ENCODE measurements at regions not wholly inside any gene's neighbourhood (a gene's known extent, or its start where the extent isn't known, plus 50 kb on each side); places are given as distances from the start of the nearest gene placed in this dataset.

DNA sequence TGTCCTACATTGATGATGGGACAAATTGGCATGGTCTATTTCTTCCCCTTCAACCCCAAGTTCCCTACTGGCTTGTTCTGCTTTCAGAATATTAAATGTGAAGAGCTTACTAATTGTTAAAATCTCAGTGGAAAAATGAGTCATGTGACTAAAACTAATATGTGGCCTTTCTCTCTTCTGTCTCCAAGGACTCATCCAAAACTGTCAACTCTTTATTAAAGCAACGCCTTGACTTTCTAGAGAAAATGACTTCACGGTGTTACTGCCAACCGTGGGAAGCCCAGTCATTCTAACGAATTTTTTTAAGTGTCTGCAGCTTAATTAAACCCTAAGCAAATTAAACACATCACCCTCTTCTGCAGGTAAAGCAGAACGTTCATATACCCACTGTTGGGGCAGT lies 431.6 kb downstream of the DTWD2 start:
- no peak for TF ChIP-seq CTCF (IDR thresholded peaks at IDR 0.05)
- no peak for TF ChIP-seq EP300 (IDR thresholded peaks at IDR 0.05)
- TF ChIP-seq POLR2A (IDR thresholded peaks at IDR 0.05): no peak
- TF ChIP-seq POLR2AphosphoS5 (IDR thresholded peaks at IDR 0.05): no peak
